Panc1 (cell line): ENCODE measurements at regions not wholly inside any gene's neighbourhood (a gene's known extent, or its start where the extent isn't known, plus 50 kb on each side); places are given as distances from the start of the nearest gene placed in this dataset.

Experiments
- ATAC-seq: fragments of 200-7000 bp; cut with Tn5 transposase; 2 replicates; pipeline ENCODE4 v1.9.1; 2020; ENCODE audit warnings: mild to moderate bottlenecking, moderate library complexity
- BruUV-seq: library from RNA; stranded (reverse); fragments of 400-500 nt; replicated peaks from 2 replicates; lab custom pipeline; 2021; lab: Mats Ljungman, UMichigan
- CTCF ChIA-PET: fragments of 300-600 bp; sonication (Branson Sonifier 250); formaldehyde crosslinking; loops from one replicate; lab custom pipeline; 2022; ENCODE audit warnings: antibody characterized with exemption; lab: Charles Lee
- POLR2A ChIA-PET: fragments of 300-600 bp; sonication (Branson Sonifier 250); formaldehyde crosslinking; loops from one replicate; lab custom pipeline; 2022; ENCODE audit warnings: antibody characterized with exemption; lab: Charles Lee
- DNase-seq: peaks from one replicate; pipeline ENCODE4 v3.0.0-alpha.2; 2010; ENCODE audit warnings: low read depth, low spot score
- H3K27ac ChIP-seq: 2 replicates; pipeline ENCODE4 v1.5.1; 2011; ENCODE audit warnings: mild to moderate bottlenecking, low read length, inconsistent platforms
- H3K27me3 ChIP-seq: fragments of 200-500 bp; sonication (Bioruptor generic); 2 replicates; pipeline ENCODE4 v1.6.0; 2014; ENCODE audit warnings: low read length, inconsistent platforms; ENCODE audit not compliant: control insufficient read depth, insufficient read depth
- H3K36me3 ChIP-seq: fragments of 200-500 bp; sonication (Bioruptor generic); 2 replicates; pipeline ENCODE4 v1.5.1; 2014; ENCODE audit warnings: inconsistent platforms, mild to moderate bottlenecking, low read length, moderate library complexity; ENCODE audit not compliant: control insufficient read depth, insufficient read depth
- H3K4me1 ChIP-seq: 2 replicates; pipeline ENCODE4 v1.5.1; 2011; ENCODE audit warnings: inconsistent platforms, mild to moderate bottlenecking, low read length, moderate library complexity; ENCODE audit not compliant: control insufficient read depth, insufficient read depth
- H3K4me3 ChIP-seq, 2 experiments: 2 replicates each; pipeline ENCODE4 v1.5.1; 2011 to 2012; ENCODE audit warnings: low read depth in 2 of 2, low read length in 2 of 2, mild to moderate bottlenecking in 2 of 2, inconsistent platforms in 1 of 2, moderate library complexity in 1 of 2
- H3K9me3 ChIP-seq: fragments of 200-500 bp; sonication (Bioruptor generic); 2 replicates; pipeline ENCODE4 v1.5.1; 2014; ENCODE audit warnings: low read depth, mild to moderate bottlenecking, inconsistent platforms, low read length, moderate library complexity; ENCODE audit not compliant: control insufficient read depth, insufficient read depth
- POLR2AphosphoS5 ChIP-seq: IDR thresholded peaks from 2 replicates; pipeline ENCODE4 v1.6.1; 2012; ENCODE audit warnings: mild to moderate bottlenecking, low read depth, low read length, moderate library complexity
- SIN3A ChIP-seq: IDR thresholded peaks from 2 replicates; pipeline ENCODE4 v1.6.1; 2012; ENCODE audit warnings: low read depth, mild to moderate bottlenecking, low read length, moderate library complexity, borderline replicate concordance; ENCODE audit not compliant: insufficient read depth
- TCF7L2 ChIP-seq: IDR thresholded peaks from 2 replicates; pipeline ENCODE4 v1.6.1; 2011; ENCODE audit warnings: mild to moderate bottlenecking, low read depth, low read length, inconsistent platforms
- in situ Hi-C: cut with HindIII; loops from 2 replicates; pipeline ENCODE4 v1.10.0; 2016; ENCODE audit warnings: low sequenced_read_pairs, low pct_unique_long_range_greater_than_20kb
- intact Hi-C: fragments of 100-400 bp; cut with micrococcal nuclease; formaldehyde crosslinking; loops from one replicate; pipeline ENCODE4 v1.10.0; 2022; ENCODE audit not compliant: unreplicated experiment
- TF ChIP-seq, protein P1 (sequence below): fragments of 450-650 bp; IDR thresholded peaks from 2 replicates; pipeline ENCODE4 v1.5.1; 2017; ENCODE audit warnings: mild to moderate bottlenecking
- TF ChIP-seq, protein P2 (sequence below), 2 experiments: IDR thresholded peaks; 2 replicates each; pipeline ENCODE4 v1.6.1; 2011 to 2012; ENCODE audit warnings: low read depth in 2 of 2, control low read depth in 1 of 2, low read length in 1 of 2, mild to moderate bottlenecking in 1 of 2, moderate library complexity in 1 of 2; ENCODE audit not compliant: insufficient read depth in 1 of 2

DNA sequence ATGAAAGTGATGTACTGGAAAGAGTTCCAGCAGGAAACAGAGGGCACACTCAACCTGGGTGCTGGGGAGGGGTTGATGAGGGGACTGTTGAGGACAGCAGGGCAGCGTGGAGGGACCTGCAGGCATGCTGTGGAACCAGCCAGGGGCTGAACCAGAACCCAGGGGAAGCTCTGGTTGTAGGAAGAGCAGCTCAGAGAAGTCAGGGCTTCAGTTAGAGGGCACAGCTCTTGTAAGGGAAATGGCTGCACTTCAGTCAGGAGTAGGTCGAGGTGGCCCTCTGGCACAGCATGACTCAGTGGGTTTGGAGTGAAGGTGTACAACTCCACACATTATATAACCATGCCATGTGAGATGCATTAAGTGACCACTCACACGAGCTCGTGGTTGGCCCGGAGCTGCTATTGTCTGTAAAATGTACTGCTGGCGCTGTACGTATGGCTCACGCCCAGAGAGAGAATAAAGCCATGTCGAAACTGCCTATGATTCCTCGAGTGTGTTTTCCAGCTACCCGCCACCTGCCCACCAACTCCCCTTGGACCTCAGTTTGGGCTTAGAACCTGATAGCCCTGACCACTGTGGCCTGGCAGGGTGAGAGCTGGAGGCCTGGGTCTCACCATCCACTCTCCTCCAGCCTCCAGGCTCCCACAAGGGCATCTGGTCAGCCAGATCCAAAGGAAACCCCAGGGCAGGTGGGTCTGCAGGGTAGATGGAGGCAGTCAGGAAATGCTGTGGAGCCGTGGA lies 136.5 kb upstream of the HS6ST1 start:
- ChIA-PET POLR2A (no interaction called here), CTCF (no interaction called here)
- no peaks in the 10 kb centered on the region for H3K4me1 ChIP-seq
- ATAC-seq: no peak
- in situ Hi-C loops: no loop called here
- H3K36me3 ChIP-seq: no peaks in the 10 kb centered on the region
- DNase-seq: no peak
- no peak overlapping the region for H3K27ac ChIP-seq
- no peaks in the 10 kb centered on the region for H3K27me3 ChIP-seq
- BruUV-seq: no TSS peak
- intact Hi-C loops: no loop called here
- no peak for TF ChIP-seq SIN3A
- TF ChIP-seq, protein P1, sequence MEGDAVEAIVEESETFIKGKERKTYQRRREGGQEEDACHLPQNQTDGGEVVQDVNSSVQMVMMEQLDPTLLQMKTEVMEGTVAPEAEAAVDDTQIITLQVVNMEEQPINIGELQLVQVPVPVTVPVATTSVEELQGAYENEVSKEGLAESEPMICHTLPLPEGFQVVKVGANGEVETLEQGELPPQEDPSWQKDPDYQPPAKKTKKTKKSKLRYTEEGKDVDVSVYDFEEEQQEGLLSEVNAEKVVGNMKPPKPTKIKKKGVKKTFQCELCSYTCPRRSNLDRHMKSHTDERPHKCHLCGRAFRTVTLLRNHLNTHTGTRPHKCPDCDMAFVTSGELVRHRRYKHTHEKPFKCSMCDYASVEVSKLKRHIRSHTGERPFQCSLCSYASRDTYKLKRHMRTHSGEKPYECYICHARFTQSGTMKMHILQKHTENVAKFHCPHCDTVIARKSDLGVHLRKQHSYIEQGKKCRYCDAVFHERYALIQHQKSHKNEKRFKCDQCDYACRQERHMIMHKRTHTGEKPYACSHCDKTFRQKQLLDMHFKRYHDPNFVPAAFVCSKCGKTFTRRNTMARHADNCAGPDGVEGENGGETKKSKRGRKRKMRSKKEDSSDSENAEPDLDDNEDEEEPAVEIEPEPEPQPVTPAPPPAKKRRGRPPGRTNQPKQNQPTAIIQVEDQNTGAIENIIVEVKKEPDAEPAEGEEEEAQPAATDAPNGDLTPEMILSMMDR: no peak
- TF ChIP-seq, protein P2, sequence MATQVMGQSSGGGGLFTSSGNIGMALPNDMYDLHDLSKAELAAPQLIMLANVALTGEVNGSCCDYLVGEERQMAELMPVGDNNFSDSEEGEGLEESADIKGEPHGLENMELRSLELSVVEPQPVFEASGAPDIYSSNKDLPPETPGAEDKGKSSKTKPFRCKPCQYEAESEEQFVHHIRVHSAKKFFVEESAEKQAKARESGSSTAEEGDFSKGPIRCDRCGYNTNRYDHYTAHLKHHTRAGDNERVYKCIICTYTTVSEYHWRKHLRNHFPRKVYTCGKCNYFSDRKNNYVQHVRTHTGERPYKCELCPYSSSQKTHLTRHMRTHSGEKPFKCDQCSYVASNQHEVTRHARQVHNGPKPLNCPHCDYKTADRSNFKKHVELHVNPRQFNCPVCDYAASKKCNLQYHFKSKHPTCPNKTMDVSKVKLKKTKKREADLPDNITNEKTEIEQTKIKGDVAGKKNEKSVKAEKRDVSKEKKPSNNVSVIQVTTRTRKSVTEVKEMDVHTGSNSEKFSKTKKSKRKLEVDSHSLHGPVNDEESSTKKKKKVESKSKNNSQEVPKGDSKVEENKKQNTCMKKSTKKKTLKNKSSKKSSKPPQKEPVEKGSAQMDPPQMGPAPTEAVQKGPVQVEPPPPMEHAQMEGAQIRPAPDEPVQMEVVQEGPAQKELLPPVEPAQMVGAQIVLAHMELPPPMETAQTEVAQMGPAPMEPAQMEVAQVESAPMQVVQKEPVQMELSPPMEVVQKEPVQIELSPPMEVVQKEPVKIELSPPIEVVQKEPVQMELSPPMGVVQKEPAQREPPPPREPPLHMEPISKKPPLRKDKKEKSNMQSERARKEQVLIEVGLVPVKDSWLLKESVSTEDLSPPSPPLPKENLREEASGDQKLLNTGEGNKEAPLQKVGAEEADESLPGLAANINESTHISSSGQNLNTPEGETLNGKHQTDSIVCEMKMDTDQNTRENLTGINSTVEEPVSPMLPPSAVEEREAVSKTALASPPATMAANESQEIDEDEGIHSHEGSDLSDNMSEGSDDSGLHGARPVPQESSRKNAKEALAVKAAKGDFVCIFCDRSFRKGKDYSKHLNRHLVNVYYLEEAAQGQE (IDR thresholded peaks at IDR 0.05; ENCODE audit: insufficient read depth in 1 of 2, low read depth in 2 of 2, low read length in 1 of 2): no peak
- no peak for TF ChIP-seq TCF7L2
- no peak for TF ChIP-seq POLR2AphosphoS5
- H3K4me3 ChIP-seq: no peak overlapping the region
- H3K9me3 ChIP-seq: no peaks in the 10 kb centered on the region

DNA sequence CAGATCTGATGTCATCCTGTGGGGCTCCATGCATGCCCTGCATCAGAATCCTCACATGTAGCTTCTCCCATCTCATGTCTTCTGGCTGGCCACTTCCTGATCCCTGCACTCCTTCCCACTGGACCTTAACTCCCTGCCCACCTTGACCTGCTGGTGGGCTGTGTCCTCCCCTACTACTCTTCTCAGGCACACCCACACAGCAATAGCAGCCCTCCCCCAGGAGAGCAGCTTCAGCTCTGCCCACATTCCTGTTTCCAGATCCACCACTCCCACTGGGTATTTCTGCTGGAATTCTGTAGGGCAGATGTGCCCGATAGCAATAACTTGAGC lies 137.0 kb upstream of the HS6ST1 start:
- ChIA-PET POLR2A (no interaction called here), CTCF (no interaction called here)
- Histone ChIP-seq H3K4me1 (no peaks in the 10 kb centered on the region), H3K9me3 (peaks cover under 1% of the 10 kb centered on the region; the same call in 1 of the 2 replicates), H3K27ac (no peak overlapping the region), H3K4me3 (no peak overlapping the region), H3K36me3 (no peaks in the 10 kb centered on the region), H3K27me3 (no peaks in the 10 kb centered on the region)
- intact Hi-C loops: no loop called here
- ATAC-seq (no peak), DNase-seq (no peak)
- TF ChIP-seq, protein P2 (IDR thresholded peaks at IDR 0.05; ENCODE audit: insufficient read depth in 1 of 2, low read depth in 2 of 2, low read length in 1 of 2): no peak
- TF ChIP-seq, protein P1: no peak
- in situ Hi-C loops: no loop called here
- no TSS peak for BruUV-seq
